GM12872 (cell line): ENCODE measurements at regions not wholly inside any gene's neighbourhood (a gene's known extent, or its start where the extent isn't known, plus 50 kb on each side); places are given as distances from the start of the nearest gene placed in this dataset.

Experiments
- TF ChIP-seq, protein P1 (sequence below): IDR thresholded peaks from 3 replicates; pipeline ENCODE4 v1.5.1; 2011; ENCODE audit warnings: low read depth, mild to moderate bottlenecking, low read length, moderate library complexity; ENCODE audit not compliant: insufficient read depth

DNA sequence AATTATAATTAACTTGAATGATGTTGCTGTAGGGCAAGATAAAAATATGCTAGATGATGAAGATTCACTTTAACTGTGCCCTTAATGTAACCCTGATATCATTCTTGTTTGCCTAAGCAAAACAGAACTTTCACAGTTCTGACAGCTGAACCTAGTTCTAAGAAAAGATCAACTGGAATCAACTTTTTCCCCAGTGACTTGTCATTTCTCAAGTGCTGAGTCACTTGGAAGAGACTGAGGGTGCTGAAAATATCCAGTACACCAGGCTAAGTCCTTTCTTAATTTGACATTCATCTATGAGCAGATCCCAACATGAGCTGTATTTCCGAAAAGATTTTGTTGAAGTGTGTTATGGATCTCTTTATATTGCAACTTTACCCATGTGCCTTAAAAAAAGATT is 140.4 kb downstream of the MID1IP1 start:
- TF ChIP-seq, protein P1, sequence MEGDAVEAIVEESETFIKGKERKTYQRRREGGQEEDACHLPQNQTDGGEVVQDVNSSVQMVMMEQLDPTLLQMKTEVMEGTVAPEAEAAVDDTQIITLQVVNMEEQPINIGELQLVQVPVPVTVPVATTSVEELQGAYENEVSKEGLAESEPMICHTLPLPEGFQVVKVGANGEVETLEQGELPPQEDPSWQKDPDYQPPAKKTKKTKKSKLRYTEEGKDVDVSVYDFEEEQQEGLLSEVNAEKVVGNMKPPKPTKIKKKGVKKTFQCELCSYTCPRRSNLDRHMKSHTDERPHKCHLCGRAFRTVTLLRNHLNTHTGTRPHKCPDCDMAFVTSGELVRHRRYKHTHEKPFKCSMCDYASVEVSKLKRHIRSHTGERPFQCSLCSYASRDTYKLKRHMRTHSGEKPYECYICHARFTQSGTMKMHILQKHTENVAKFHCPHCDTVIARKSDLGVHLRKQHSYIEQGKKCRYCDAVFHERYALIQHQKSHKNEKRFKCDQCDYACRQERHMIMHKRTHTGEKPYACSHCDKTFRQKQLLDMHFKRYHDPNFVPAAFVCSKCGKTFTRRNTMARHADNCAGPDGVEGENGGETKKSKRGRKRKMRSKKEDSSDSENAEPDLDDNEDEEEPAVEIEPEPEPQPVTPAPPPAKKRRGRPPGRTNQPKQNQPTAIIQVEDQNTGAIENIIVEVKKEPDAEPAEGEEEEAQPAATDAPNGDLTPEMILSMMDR = no peak

DNA sequence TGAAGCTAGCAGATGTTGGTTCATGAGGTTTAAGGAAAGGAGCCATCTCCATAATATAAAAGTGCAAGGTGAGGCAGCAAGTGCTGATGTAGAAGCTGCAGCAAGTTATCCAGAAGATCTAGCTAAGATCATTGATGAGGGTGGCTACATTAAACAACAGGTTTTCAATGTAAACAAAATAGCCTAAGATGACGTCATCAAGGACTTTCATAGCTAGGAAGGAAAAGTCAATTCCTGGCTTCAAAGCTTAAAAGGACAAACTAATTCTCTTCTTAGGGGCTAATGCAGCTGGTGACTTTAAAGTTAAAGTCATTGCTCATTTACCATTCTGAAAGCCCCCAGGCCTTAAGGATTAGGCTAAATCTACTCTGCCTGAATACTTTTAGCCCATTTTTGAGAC is 141.9 kb downstream of the MID1IP1 start:
- TF ChIP-seq, protein P1 = no peak

DNA sequence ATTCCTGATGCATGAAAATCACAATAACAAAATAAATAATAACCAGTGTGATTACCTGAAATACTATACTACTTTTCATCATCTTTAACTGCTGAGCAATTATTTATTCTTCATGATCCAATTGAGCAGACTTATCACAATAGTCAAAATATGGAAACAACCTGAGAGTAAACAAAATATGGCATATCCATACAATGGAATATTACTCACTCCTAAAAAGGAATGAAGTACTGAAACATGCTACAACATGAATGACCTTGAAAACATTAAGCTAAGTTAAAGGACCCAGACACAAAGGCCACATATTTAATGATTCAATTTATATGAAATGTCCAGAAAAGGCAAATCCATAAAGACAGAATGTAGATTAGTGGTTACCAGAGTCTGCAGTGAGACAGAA is 146.8 kb downstream of the MID1IP1 start:
- TF ChIP-seq, protein P1 = no peak

DNA sequence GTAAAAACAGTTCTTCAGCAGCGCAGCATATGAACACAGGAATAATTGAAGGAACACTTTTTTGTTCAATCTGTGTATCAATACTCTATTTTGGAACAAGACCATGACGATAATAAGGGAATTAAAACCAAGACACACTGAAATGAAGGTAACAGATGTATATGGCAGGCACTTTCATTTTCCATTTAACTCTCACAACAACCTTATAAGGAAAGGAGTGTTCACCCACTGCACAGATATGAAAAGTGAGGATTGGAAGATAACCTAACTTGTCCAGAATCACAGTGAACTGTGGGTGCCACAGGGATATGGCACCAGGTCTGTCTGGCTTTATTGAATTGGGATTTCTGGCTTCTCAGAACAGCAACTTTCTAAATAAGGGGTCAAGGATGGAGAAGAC is 153.3 kb downstream of the MID1IP1 start:
- TF ChIP-seq, protein P1 = no peak

DNA sequence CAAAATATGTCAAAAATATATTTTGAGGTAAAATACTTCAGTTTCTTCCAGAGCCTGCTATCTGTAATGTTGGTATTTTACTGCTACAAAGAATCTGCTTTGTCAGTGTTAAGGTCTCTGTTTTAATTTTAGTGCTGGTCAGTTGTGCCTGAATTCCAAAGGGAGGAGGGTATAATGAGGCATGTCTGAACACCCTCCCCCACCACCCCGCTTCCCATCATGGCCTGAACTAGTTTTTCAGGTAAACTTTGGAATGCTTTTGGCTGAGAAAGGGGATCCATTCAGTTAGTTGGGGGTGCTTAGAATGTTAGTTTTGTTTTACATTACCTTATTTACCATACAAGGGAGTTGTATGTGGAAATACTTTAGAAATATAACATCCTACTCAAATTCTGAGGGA is 158.5 kb downstream of the MID1IP1 start:
- TF ChIP-seq, protein P1 = no peak

DNA sequence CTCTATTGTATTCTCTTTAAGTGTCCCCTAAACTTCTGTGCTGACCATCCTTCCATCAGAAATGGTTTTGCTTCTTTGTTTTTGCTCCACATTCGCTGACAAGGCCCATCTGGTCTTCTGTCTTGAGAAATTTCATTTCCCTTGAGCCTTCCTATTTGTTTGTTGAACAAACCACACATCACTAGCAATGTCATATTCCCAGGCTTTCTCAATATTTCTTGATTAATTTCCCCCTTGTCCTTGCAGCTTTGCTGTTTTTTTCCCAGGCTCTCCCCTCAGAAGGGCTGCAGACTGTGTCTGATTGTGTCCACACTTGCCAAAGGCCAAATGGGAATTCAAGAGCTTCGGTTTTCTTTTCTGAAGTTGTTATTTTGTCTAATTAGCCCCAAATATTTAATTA is 158.9 kb downstream of the MID1IP1 start:
- TF ChIP-seq, protein P1 = no peak

DNA sequence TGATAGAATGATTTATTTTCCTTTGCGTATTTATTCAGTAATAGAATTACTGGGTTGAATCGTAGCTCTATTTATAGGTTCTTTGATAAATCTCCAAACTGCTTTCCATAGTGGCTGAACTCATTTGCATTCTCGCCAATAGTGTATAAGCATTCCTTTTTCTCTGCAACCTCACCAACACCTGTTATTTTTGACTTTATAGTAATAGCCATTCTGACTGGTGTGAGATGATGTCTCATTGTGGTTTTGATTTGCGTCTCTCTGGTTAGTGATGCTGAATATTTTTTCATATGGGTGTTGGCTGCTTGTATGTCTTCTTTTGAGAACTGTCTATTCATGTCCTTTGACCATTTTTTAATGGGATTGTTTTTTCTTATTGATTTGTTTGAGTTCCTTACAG is 160.7 kb downstream of the MID1IP1 start:
- TF ChIP-seq, protein P1 = no peak

DNA sequence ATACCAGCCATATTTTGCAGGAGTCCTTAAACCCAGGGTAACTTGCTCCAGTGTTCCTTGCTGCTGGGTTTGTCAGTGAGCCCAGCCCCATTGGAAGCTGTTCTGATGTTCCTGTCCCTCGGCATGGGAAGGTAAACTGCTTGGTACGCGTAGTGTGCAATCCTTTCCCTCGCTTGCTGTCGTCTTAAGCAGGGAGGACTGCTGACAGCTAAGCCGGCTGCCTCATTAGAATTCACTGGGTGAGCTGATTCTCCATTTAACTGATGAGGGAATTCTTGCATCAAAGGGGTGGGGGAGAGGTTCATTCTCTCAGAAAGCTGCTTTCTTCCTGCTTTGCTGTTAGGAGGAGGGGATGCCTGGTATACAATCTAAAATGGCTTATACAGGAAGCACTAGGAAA is 164.6 kb downstream of the MID1IP1 start:
- TF ChIP-seq, protein P1 = no peak
